Ishikawa (cell line): ENCODE measurements at regions not wholly inside any gene's neighbourhood (a gene's known extent, or its start where the extent isn't known, plus 50 kb on each side); places are given as distances from the start of the nearest gene placed in this dataset.

ENCODE experiments used
- CEBPB ChIP-seq: IDR thresholded peaks from 2 replicates; pipeline ENCODE4 v1.6.1; 2012
- CREB1 ChIP-seq: IDR thresholded peaks from 2 replicates; pipeline ENCODE4 v1.6.1; 2012; ENCODE audit warnings: low read depth
- EGR1 ChIP-seq: IDR thresholded peaks from 2 replicates; pipeline ENCODE4 v1.6.1; 2012
- EP300 ChIP-seq: IDR thresholded peaks from 2 replicates; pipeline ENCODE4 v1.6.1; 2012; ENCODE audit warnings: borderline replicate concordance
- FOXM1 ChIP-seq: IDR thresholded peaks from 2 replicates; pipeline ENCODE4 v1.6.1; 2012; ENCODE audit warnings: low read depth, borderline replicate concordance
- MAX ChIP-seq: IDR thresholded peaks from 2 replicates; pipeline ENCODE4 v1.6.1; 2012
- NFIC ChIP-seq: IDR thresholded peaks from 2 replicates; pipeline ENCODE4 v1.6.1; 2012
- RAD21 ChIP-seq: IDR thresholded peaks from 2 replicates; pipeline ENCODE4 v1.6.1; 2012; ENCODE audit warnings: low read depth
- REST ChIP-seq: IDR thresholded peaks from 2 replicates; pipeline ENCODE4 v1.6.1; 2012; ENCODE audit warnings: low read depth, mild to moderate bottlenecking
- TAF1 ChIP-seq: IDR thresholded peaks from 2 replicates; pipeline ENCODE4 v1.6.1; 2012; ENCODE audit warnings: low read depth, mild to moderate bottlenecking
- TCF12 ChIP-seq: IDR thresholded peaks from 2 replicates; pipeline ENCODE4 v1.6.1; 2012; ENCODE audit warnings: low read depth
- TEAD4 ChIP-seq: IDR thresholded peaks from 2 replicates; pipeline ENCODE4 v1.6.1; 2012
- USF1 ChIP-seq: IDR thresholded peaks from 2 replicates; pipeline ENCODE4 v1.6.1; 2012
- YY1 ChIP-seq: IDR thresholded peaks from 2 replicates; pipeline ENCODE4 v1.6.1; 2012; ENCODE audit warnings: low read depth
- ZBTB7A ChIP-seq: IDR thresholded peaks from 2 replicates; pipeline ENCODE4 v1.6.1; 2012; ENCODE audit warnings: low read depth

DNA sequence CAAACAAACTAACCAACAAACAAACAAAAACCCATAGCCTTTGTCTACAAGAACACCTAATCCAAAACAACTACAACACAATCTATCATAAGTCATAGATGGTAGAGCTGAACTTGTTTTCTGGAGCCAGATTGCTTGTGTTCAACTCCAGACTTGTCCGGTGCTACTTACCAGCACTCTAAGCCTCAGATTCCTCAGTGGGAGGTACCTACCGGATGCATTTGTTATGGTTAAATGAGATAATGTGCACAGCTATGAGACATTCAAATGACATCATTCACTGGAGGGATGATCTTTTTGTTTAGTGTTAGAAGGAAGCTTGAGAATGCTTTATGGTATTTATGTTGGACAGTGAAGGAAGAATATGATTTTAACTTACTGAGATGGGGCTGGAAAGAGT, 592.9 kb upstream of the C9orf72 start:
- TF ChIP-seq EGR1 (no peak), RAD21 (no peak), CREB1 (no peak), FOXM1 (no peak), NFIC (no peak), ZBTB7A (no peak), CEBPB (no peak), MAX (no peak), TCF12 (no peak), YY1 (no peak), REST (no peak), EP300 (no peak), TAF1 (no peak), USF1 (no peak)

DNA sequence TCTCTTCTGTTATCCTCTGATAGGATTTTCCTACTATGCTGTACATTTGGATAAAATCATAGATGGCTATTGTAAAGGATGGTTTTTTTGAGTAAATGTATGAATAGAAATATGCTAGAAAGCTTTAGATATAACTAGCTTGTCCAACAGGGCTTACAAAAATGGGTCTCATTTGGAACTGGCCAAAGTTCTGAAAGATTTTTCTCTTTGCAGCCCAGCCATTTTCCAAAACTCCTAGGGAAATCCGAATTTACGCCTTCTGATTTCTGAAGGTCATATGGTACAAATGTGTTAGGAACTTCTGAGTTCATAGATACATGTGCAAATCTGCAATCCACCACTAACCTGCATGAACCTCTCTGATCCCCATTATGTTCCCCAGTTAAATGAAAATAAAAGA, 603.9 kb upstream of the C9orf72 start:
- TF ChIP-seq ZBTB7A (no peak), REST (peak; percentile 70)

- TF ChIP-seq CEBPB: no peak
- TF ChIP-seq NFIC: no peak
- no peak for TF ChIP-seq TEAD4
- TF ChIP-seq CREB1: no peak
- no peak for TF ChIP-seq TAF1
- TF ChIP-seq FOXM1: no peak
- no peak for TF ChIP-seq USF1
- no peak for TF ChIP-seq ZBTB7A
- TF ChIP-seq REST: no peak
- TF ChIP-seq RAD21: no peak
- TF ChIP-seq EGR1: no peak
- TF ChIP-seq YY1: no peak
- no peak for TF ChIP-seq EP300
- no peak for TF ChIP-seq MAX
- no peak for TF ChIP-seq TCF12
Observed at GRCh38 chr9:28177925-28178324, 604.6 kb upstream of the C9orf72 start.

- no peak for TF ChIP-seq NFIC
Observed at GRCh38 chr9:28179893-28180292, 606.6 kb upstream of the C9orf72 start.

GRCh38 chr9:28190981-28191380, 617.7 kb upstream of the C9orf72 start:
- no peak for TF ChIP-seq ZBTB7A
- no peak for TF ChIP-seq CEBPB
- no peak for TF ChIP-seq RAD21
- TF ChIP-seq USF1: no peak
